ENCODE measurements at regions not wholly inside any gene's neighbourhood (a gene's known extent, or its start where the extent isn't known, plus 50 kb on each side); places are given as distances from the start of the nearest gene placed in this dataset.
"Not testable (repeated sequence)": the region's sequence is repeated elsewhere in the genome, so short reads cannot be mapped to it uniquely, and the experiment has no call there.

DNA sequence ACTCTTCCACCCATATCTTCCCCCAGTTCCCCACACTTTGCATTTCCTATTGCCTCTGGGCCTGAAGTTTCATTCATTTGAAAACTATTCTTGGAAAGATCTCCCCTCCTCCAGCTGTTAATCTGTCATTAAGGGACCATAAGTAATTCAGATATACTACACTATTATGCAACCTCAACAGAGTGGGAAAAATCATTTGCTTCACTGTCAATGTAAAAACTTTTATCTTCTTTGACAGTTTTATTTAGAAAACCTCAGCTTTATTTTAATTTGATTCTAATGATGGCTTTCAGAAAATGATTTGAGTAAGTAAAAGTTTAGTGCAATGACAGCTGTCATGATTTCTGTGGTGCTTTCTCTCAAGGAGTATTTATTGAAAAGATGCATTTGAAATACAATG lies 435.3 kb upstream of the KCNMB2 start:
- DNase-seq (ENCODE audit: low spot score): no peak

DNA sequence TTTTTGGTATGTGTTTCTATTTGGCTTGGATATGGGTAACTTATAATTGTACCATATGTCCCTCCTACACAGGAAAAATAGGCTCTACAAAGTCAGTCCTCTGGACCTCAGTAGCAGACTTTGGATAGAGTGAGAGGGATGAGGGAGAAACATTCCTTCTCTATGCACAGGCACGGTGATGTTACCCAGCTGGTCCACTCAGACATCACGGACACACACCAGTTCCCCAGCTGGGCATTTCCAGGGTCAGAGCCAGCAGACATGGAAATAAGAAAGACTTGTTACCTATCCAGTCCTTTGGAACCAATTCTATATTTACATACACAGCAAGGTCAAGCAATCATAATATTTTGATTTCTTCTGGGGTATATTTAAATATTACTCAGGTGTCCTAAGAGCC lies 433.1 kb upstream of the KCNMB2 start:
- DNase-seq (ENCODE audit: low spot score): no peak

- DNase-seq (ENCODE audit: low spot score): no peak
These were observed 428.4 kb upstream of the KCNMB2 start for GRCh38 chr3:178107804-178108203.

DNA sequence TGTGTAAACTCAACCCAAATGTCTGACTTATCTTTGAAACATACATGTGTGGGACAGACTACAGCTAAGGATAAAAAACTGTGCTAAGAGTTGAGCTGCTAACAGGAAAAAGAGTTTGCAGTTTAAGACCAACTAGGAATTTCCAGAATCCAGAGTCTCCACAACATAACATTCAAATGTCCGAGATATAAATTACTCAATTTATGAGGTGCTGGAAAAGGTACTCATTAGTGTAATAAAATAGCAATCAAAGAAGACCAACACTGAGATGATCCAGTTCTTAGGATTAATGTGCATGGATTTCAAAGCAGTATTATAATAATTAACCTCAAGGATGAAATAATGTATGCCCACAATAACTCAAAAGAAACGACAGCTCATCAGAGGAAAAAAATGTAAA lies 426.5 kb upstream of the KCNMB2 start:
- DNase-seq (ENCODE audit: low spot score): no peak

DNA sequence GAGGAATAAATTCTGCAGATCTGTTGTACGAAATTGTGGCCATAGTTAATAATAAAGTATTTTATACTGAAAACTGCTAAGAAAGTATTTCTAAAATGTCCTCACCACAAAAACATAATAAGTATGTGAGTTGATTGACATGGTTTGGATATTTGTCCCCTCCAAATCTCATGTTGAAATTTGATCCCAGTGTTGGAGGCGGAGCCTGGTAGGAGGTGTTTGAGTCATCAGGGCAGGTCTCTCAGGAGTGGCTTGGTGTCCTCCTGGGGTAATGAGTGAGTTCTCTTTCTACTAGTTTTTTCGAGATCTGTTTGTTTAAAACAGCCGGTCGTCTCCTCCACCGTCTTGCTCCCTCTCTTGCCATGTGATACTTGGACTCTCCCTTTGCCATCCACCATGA lies 424.1 kb upstream of the KCNMB2 start:
- no peak for DNase-seq (ENCODE audit: low spot score)

DNA sequence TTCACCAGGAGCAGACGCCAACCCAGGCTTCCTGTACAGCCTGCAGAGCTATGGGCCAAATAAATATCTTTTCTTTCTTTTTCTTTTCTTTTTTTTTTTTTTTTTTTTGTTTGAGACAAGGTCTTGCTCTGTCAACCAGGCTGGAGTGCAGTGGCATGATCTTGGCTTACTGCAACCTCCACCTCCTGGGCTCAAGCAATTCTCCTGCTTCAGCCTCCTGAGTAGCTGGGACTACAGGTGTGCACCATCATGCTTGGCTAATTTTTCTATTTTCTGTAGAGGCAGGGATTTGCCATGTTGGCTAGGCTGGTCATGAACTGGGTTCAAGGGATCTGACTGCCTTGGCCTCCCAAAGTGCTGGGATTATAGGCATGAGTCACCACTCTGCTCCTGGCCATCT lies 423.7 kb upstream of the KCNMB2 start:
- not testable (repeated sequence) for DNase-seq (ENCODE audit: low spot score)

DNA sequence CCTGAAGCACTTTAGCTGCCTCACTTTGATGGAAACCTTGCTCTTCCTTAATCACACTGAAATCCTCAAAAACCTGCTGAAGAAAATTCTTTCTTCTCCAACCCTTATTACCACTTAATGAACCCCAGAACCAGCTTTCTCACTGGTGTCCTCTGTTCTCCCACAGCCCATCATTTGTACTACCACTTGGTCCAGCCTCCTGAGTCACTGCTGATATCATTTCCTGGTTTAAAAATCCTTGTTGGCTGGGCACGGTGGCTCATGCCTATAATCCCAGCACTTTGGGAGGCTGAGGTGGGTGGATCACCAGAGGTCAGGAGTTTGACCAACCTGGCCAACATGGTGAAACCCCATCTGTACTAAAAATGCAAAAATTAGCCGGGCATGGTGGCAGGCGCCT lies 418.6 kb upstream of the KCNMB2 start:
- no peak for DNase-seq (ENCODE audit: low spot score)

- not testable (repeated sequence) for DNase-seq (ENCODE audit: low spot score)
These were observed 416.5 kb upstream of the KCNMB2 start for GRCh38 chr3:178119608-178120295.

GRCh38 chr3:178120367-178120766 lies 415.9 kb upstream of the KCNMB2 start:
- DNase-seq (ENCODE audit: low spot score): no peak

GRCh38 chr3:178126686-178127085 lies 409.6 kb upstream of the KCNMB2 start:
- no peak for DNase-seq (ENCODE audit: low spot score)

- DNase-seq (ENCODE audit: low spot score): no peak
These were observed 409.0 kb upstream of the KCNMB2 start for GRCh38 chr3:178127221-178127620.

DNA sequence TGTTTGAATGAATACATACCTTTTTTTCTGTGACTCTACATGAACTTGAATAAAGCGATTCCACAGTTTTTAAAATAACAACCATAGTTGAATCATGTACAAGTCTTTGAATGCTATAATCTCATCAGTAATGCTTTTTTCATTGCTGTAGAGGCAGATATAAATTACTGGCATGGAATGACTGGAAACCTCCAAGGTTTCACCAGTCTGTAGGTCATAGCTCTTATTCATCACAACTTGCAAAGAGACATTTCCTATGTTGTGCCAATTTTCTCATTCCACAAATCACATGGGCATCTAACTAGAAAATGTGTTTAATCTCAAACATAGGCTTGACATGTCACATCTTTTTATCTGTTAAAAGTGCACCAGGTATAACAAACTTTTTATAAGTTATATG lies 407.1 kb upstream of the KCNMB2 start:
- DNase-seq (ENCODE audit: low spot score): no peak

DNA sequence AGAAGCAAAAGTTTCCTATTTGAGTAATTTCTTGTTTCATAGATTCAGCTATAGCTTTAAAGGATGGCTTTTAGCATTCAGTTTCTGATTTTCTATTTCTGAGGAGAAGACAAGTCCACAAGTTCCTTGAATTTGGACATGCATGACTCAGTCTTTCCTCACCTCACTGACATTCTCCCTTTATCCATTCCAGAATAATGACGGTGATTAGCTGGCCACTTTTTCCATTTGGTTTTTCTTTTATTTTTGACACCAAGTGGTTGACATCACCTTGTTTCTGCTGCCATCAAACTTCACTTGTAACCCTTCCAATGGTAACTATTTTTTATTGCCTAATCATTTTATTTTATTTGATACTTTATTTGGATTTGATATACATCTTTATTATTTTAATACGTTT lies 404.4 kb upstream of the KCNMB2 start:
- DNase-seq (ENCODE audit: low spot score): no peak

DNA sequence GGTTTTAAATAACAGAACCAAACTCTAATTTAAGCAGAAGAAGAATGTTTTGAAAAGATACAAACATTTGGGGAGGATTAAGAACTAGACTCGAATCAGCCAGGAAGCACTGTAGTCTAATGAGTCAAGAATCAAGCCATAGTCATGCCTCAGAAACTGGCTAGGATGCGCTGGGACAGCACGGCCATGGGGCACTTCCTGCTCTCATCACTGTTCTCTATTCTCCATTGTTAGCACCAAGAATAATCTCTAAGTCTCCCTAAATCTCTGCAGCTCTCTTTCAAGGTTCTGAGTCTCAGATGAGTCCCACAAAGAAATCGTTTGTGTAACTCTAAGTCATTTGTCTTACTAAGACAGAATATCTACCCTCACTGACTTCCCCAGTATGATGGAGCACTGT lies 399.0 kb upstream of the KCNMB2 start:
- no peak for DNase-seq (ENCODE audit: low spot score)

DNA sequence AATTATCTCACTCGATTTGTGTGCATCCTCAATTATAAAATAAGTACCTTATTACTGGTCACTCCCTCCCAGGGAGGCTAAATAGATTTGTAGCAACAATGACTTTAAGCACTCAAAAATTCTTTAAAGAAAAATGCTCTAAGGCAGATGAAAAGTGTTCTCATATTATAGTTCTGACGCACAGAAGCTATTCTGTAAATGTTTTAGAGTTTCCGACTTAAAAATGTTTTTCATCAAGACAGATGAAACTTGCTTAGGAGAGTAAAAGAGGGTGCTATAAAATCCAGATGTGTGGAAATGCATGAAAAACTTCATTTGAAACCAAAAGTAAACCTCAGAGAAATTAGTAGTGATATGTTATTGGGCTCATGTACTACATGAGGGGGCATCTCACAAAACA lies 398.4 kb upstream of the KCNMB2 start:
- no peak for DNase-seq (ENCODE audit: low spot score)

GRCh38 chr3:178139116-178139515 lies 397.1 kb upstream of the KCNMB2 start:
- no peak for DNase-seq (ENCODE audit: low spot score)

- no peak for DNase-seq (ENCODE audit: low spot score)
These were observed 395.5 kb upstream of the KCNMB2 start for GRCh38 chr3:178140531-178141304.

DNA sequence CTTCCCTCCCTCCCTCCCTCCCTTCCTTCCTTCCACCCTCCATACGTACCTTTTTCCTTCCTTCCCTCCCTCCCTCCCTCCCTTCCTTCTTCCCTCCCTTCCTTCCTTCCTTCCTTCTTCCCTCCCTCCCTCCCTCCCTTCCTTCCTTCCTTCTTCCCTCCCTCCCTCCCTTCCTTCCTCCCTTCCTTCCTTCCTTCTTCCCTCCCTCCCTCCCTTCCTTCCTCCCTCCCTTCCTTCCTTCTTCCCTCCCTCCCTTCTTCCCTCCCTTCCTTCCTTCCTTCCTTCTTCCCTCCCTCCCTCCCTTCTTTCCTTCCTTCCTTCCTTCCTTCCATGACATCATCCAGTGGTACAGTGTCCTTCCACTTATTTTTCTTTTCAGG lies 394.9 kb upstream of the KCNMB2 start:
- DNase-seq (ENCODE audit: low spot score): not testable (repeated sequence)

DNA sequence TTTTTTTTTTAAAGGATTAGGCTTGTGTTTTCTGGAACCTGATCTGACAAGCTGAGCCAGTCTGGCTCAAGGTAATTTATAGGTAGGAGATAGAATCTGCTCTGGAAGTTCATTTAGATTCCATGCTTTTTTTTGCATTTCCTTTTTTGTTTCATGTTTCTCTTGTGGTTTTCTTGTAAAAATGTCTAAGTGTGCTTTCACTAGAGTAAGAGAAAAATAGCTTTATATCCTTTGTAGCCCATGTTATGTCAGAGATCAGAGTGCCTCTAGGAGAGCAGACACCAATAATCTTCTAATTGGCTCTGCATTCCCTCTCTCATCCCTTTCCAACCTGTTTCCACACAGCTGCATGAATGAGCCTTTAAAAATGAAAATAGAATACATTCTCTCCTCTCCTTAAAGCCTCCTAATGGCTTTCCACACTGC lies 389.8 kb upstream of the KCNMB2 start:
- no peak for DNase-seq (ENCODE audit: low spot score)

DNA sequence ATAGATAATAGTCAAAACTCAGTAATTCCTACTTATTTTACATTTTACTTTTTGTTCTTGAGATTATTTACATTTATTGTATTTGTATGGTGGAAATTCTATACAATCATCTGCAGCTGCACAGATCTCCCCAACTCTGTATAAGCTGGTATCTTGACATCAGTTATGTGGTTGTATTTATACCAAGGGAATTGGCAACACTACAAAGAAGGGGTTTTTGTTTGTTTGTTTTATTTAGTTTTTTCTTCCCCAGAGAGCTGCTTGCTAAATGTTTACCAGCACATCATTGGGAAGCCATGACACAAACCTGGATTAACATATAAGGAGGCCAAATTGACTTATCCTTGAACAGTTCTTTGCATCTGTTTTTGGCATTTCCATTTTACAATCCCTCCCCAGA lies 389.2 kb upstream of the KCNMB2 start:
- no peak for DNase-seq (ENCODE audit: low spot score)

DNA sequence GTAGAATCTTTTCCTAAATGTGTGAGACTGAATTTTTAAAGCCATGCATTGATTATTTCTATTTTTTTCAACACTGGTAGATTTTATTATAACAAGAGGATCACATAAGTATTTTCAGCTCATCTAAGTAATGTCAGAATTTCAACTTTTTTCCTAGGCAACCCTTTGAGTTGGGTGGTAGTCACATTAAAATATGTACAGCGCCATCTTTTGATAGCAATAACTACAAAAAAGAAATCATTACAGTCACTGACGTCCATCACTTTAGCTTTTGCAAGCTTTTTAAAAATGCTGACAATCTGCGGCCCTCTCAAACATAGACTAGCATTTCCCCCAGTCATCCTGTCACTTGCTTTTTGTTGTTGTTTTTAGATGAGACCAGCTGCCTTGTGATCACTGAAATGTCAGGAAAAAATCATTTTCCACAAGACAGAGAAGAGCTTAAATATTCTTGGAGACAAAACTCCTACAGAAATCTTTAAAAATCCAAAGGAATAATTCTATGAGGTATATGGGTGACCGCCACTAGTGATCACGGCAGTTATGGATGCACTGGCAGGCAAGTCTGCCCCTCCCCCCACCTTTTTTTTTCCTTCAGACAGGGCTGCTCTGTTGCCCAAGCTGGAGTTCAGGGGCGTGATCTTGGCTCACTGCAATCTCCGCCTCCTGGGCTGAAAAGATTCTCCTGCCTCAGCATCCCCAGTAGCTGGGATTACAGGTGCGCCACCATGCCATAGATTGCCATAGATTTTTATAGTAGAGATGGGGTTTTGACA lies 384.0 kb upstream of the KCNMB2 start:
- no peak for DNase-seq (ENCODE audit: low spot score)

- no peak for DNase-seq (ENCODE audit: low spot score)
These were observed 383.2 kb upstream of the KCNMB2 start for GRCh38 chr3:178152988-178153387.

- DNase-seq (ENCODE audit: low spot score): no peak
These were observed 380.7 kb upstream of the KCNMB2 start for GRCh38 chr3:178155521-178155920.
